Activated B cell treated with CpG ODN at 0.5 μM for 24 hours (primary cell): ENCODE measurements at regions not wholly inside any gene's neighbourhood (a gene's known extent, or its start where the extent isn't known, plus 50 kb on each side); places are given as distances from the start of the nearest gene placed in this dataset.

Source experiments
- ATAC-seq: fragments of 200-7000 bp; cut with Tn5 transposase; one replicate; pipeline ENCODE4 v1.10.0; 2021; ENCODE audit warnings: low read depth, mild to moderate bottlenecking, moderate library complexity
- CTCF ChIA-PET: fragments of 350-600 bp; sonication (Branson Sonifier 250); formaldehyde crosslinking; loops from one replicate; lab custom pipeline; 2021; ENCODE audit warnings: antibody characterized with exemption; lab: Charles Lee
- POLR2A ChIA-PET: fragments of 350-600 bp; sonication (Branson Sonifier 250); formaldehyde crosslinking; loops from one replicate; lab custom pipeline; 2021; ENCODE audit warnings: antibody characterized with exemption; lab: Charles Lee
- DNase-seq: peaks from one replicate; pipeline ENCODE4 v3.0.0; 2022
- H3K27ac Mint-ChIP-seq: one replicate; pipeline ENCODE4 v1.8.0; 2020; ENCODE audit warnings: mixed read lengths
- H3K27me3 Mint-ChIP-seq: one replicate; pipeline ENCODE4 v1.8.0; 2021; ENCODE audit warnings: mixed read lengths
- H3K36me3 Mint-ChIP-seq: one replicate; pipeline ENCODE4 v1.8.0; 2021; ENCODE audit warnings: low read depth, mixed read lengths
- H3K4me1 Mint-ChIP-seq: one replicate; pipeline ENCODE4 v1.8.0; 2021; ENCODE audit warnings: mixed read lengths
- H3K4me3 Mint-ChIP-seq: one replicate; pipeline ENCODE4 v1.8.0; 2020; ENCODE audit warnings: mild to moderate bottlenecking, mixed read lengths
- H3K9me3 Mint-ChIP-seq: one replicate; pipeline ENCODE4 v1.8.0; 2020; ENCODE audit warnings: mixed read lengths
- intact Hi-C: fragments of 100-400 bp; cut with micrococcal nuclease; formaldehyde crosslinking; loops from one replicate; pipeline ENCODE4 v1.15.1; 2024
- TF ChIP-seq, protein P1 (sequence below): fragments of 200-600 bp; IDR thresholded peaks from one replicate; pipeline ENCODE4 v1.8.0; 2022; ENCODE audit warnings: antibody characterized with exemption, mild to moderate bottlenecking

DNA sequence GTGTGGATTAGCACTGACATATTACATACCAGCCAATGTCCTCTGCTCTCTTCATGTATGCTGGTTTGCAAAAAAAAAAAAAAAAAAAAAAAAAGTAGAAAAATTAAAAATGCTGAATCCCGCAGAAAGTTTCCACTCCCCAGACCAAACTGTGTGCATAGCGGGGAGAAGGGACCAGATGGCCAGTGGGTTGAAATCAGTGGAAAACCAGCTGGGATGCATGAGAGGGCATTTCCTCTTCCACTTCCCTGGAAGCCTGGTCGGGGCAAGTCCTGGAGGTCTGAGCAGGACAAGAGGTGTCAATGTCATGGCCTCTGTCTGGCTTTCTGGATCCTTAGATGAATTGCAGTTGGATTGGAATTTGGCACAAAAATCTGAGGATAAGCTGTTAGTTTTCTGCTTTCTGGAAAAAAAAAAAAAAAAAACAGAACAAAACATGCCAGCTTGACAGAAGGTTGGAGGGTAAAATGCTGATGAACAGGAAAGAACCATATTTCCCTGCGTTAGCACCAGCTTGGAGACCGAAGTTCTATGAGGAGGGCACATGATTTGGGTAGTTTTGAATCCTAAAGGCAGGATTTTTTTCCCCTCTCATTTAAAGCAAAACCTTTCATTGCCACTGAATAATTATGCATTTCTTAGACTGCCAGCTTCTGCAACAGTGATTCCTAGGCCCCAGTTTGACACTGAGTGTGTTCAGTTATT lies 941.5 kb upstream of the EEF2KMT start:
- H3K4me3 Mint-ChIP-seq = no peak overlapping the region
- TF ChIP-seq, protein P1, sequence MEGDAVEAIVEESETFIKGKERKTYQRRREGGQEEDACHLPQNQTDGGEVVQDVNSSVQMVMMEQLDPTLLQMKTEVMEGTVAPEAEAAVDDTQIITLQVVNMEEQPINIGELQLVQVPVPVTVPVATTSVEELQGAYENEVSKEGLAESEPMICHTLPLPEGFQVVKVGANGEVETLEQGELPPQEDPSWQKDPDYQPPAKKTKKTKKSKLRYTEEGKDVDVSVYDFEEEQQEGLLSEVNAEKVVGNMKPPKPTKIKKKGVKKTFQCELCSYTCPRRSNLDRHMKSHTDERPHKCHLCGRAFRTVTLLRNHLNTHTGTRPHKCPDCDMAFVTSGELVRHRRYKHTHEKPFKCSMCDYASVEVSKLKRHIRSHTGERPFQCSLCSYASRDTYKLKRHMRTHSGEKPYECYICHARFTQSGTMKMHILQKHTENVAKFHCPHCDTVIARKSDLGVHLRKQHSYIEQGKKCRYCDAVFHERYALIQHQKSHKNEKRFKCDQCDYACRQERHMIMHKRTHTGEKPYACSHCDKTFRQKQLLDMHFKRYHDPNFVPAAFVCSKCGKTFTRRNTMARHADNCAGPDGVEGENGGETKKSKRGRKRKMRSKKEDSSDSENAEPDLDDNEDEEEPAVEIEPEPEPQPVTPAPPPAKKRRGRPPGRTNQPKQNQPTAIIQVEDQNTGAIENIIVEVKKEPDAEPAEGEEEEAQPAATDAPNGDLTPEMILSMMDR = no peak
- no peak overlapping the region for H3K27ac Mint-ChIP-seq
- peaks cover 3% of the 10 kb centered on the region for H3K9me3 Mint-ChIP-seq
- ATAC-seq = no peak
- no peak for DNase-seq
- intact Hi-C loops = no loop called here
- ChIA-PET POLR2A (no interaction called here), CTCF (no interaction called here)
- H3K27me3 Mint-ChIP-seq = no peaks in the 10 kb centered on the region
- H3K36me3 Mint-ChIP-seq = no peaks in the 10 kb centered on the region
- H3K4me1 Mint-ChIP-seq = no peaks in the 10 kb centered on the region

DNA sequence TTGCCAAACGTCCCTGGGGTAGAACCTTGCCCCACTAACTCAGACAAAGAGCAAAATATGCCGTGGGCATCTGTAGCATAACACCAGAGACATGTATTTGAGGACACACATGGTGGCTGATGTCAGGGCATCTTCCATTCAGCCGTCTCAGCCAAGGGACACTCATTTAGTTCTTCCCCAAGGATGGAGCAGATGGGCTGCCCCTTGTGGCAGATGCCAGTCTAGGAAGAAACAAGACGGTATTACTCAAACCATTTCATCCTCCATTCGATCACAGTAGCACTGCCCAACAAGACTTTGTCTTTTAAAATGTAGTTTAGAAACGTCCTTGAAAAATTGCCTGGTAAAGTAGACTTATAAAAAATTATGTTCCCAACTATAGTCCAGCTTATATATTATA lies 937.6 kb upstream of the EEF2KMT start:
- H3K36me3 Mint-ChIP-seq = no peaks in the 10 kb centered on the region
- intact Hi-C loops = no loop called here
- H3K9me3 Mint-ChIP-seq = peaks cover 3% of the 10 kb centered on the region
- ATAC-seq = no peak
- H3K4me1 Mint-ChIP-seq = no peaks in the 10 kb centered on the region
- H3K27ac Mint-ChIP-seq = no peak overlapping the region
- ChIA-PET CTCF (no interaction called here), POLR2A (no interaction called here)
- no peak overlapping the region for H3K4me3 Mint-ChIP-seq
- TF ChIP-seq, protein P1 = no peak
- no peaks in the 10 kb centered on the region for H3K27me3 Mint-ChIP-seq
- DNase-seq = no peak

- Mint-ChIP-seq H3K27me3 (no peaks in the 10 kb centered on the region), H3K4me1 (no peaks in the 10 kb centered on the region), H3K36me3 (no peaks in the 10 kb centered on the region), H3K4me3 (no peak overlapping the region), H3K9me3 (peaks cover 3% of the 10 kb centered on the region), H3K27ac (no peak overlapping the region)
- DNase-seq (no peak), ATAC-seq (no peak)
- TF ChIP-seq, protein P1 = no peak
- ChIA-PET POLR2A (no interaction called here), CTCF (no interaction called here)
- intact Hi-C loops = no loop called here
These were observed 936.9 kb upstream of the EEF2KMT start for GRCh38 chr16:6034511-6034910.

GRCh38 chr16:6032438-6032837 lies 934.8 kb upstream of the EEF2KMT start:
- ATAC-seq (no peak), DNase-seq (no peak)
- H3K9me3 Mint-ChIP-seq = peaks cover 3% of the 10 kb centered on the region
- POLR2A ChIA-PET = no interaction called here
- TF ChIP-seq, protein P1 = no peak
- H3K27ac Mint-ChIP-seq = no peak overlapping the region
- no peaks in the 10 kb centered on the region for H3K27me3 Mint-ChIP-seq
- H3K4me3 Mint-ChIP-seq = no peak overlapping the region
- CTCF ChIA-PET = no interaction called here
- H3K36me3 Mint-ChIP-seq = no peaks in the 10 kb centered on the region
- no peaks in the 10 kb centered on the region for H3K4me1 Mint-ChIP-seq
- intact Hi-C loops = no loop called here

DNA sequence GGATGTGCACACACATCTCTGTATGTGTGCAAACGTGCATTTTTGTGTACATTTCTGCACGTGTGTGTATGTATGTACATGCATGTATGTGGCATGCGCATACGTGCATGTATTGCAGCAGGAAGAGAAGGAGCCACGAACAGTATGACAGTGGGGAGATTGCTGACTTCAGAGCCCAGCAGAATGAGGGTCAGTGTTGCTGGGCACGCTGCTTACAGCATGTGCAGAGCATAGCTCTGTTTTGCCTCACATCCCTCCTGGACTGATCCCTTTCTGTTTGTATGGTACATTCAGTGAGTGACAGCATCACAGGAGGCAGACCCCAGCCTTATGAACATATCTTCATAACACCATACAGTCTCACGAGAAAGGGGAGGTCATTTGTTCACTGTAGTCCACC lies 934.0 kb upstream of the EEF2KMT start:
- Mint-ChIP-seq H3K4me1 (no peaks in the 10 kb centered on the region), H3K9me3 (peaks cover 3% of the 10 kb centered on the region), H3K4me3 (no peak overlapping the region), H3K36me3 (no peaks in the 10 kb centered on the region), H3K27ac (no peak overlapping the region), H3K27me3 (no peaks in the 10 kb centered on the region)
- ChIA-PET POLR2A (no interaction called here), CTCF (no interaction called here)
- TF ChIP-seq, protein P1 = no peak
- ATAC-seq = no peak
- intact Hi-C loops = no loop called here
- no peak for DNase-seq
